Hematopoietic multipotent progenitor cell treated with erythropoietin and hydrocortisone succinate and interleukin-3 and kit ligand, for 17 days (in vitro differentiated cells): ENCODE measurements at regions not wholly inside any gene's neighbourhood (a gene's known extent, or its start where the extent isn't known, plus 50 kb on each side); places are given as distances from the start of the nearest gene placed in this dataset.
"Not testable (repeated sequence)": the region's sequence is repeated elsewhere in the genome, so short reads cannot be mapped to it uniquely, and the experiment has no call there.

Experiments
- DNase-seq: peaks from one replicate; pipeline ENCODE4 v3.0.0-alpha.2; 2015; ENCODE audit warnings: low spot score

GRCh38 chr16:59527206-59527997, 793.3 kb upstream of the GOT2 start:
- no peak for DNase-seq

- no peak for DNase-seq
These were observed 788.7 kb upstream of the GOT2 start for GRCh38 chr16:59522826-59523225.

GRCh38 chr16:59518721-59519120, 784.6 kb upstream of the GOT2 start:
- DNase-seq = not testable (repeated sequence)

GRCh38 chr16:59514651-59515050, 780.5 kb upstream of the GOT2 start:
- no peak for DNase-seq

GRCh38 chr16:59510008-59510424, 775.9 kb upstream of the GOT2 start:
- DNase-seq = no peak

GRCh38 chr16:59500601-59501000, 766.5 kb upstream of the GOT2 start:
- no peak for DNase-seq

GRCh38 chr16:59487067-59487466, 753.0 kb upstream of the GOT2 start:
- no peak for DNase-seq

GRCh38 chr16:59484833-59485516, 750.9 kb upstream of the GOT2 start:
- DNase-seq = no peak

GRCh38 chr16:59478838-59479237, 744.7 kb upstream of the GOT2 start:
- DNase-seq = no peak

GRCh38 chr16:59470556-59470955, 736.4 kb upstream of the GOT2 start:
- DNase-seq = no peak

GRCh38 chr16:59469266-59469665, 735.1 kb upstream of the GOT2 start:
- no peak for DNase-seq

- DNase-seq = no peak
These were observed 729.7 kb upstream of the GOT2 start for GRCh38 chr16:59463776-59464175.

GRCh38 chr16:59459806-59460205, 725.7 kb upstream of the GOT2 start:
- no peak for DNase-seq

- no peak for DNase-seq
These were observed 721.4 kb upstream of the GOT2 start for GRCh38 chr16:59455497-59455896.

GRCh38 chr16:59450513-59450912, 716.4 kb upstream of the GOT2 start:
- DNase-seq = not testable (repeated sequence)

- DNase-seq = no peak
These were observed 706.4 kb upstream of the GOT2 start for GRCh38 chr16:59440502-59440901.

- DNase-seq = no peak
These were observed 698.8 kb upstream of the GOT2 start for GRCh38 chr16:59432896-59433295.

- DNase-seq = no peak
These were observed 698.2 kb upstream of the GOT2 start for GRCh38 chr16:59432276-59432675.

GRCh38 chr16:59424714-59425273, 690.7 kb upstream of the GOT2 start:
- DNase-seq = no peak

GRCh38 chr16:59411961-59412841, 678.1 kb upstream of the GOT2 start:
- DNase-seq = no peak

GRCh38 chr16:59410451-59410850, 676.3 kb upstream of the GOT2 start:
- DNase-seq = no peak

GRCh38 chr16:59405802-59406201, 671.7 kb upstream of the GOT2 start:
- no peak for DNase-seq
